HEK293T (cell line): ENCODE measurements at regions not wholly inside any gene's neighbourhood (a gene's known extent, or its start where the extent isn't known, plus 50 kb on each side); places are given as distances from the start of the nearest gene placed in this dataset.

Source experiments
- CTCF ChIA-PET: fragments of 350-600 bp; formaldehyde crosslinking; extraction: SDS; loops from one replicate; lab custom pipeline; 2021; ENCODE audit warnings: antibody characterized with exemption, inconsistent platforms; lab: Yijun Ruan, JAX
- POLR2A ChIA-PET: fragments of 350-600 bp; formaldehyde crosslinking; extraction: SDS; loops from one replicate; lab custom pipeline; 2020; ENCODE audit warnings: antibody characterized with exemption, inconsistent platforms; lab: Yijun Ruan, JAX
- DNase-seq: peaks from one replicate; pipeline ENCODE4 v3.0.0; 2012; ENCODE audit warnings: mixed read lengths; ENCODE audit errors: extremely low spot score
- ARNT ChIP-seq: fragments of 450-650 bp; IDR thresholded peaks from 2 replicates; pipeline ENCODE4 v1.6.1; 2017; ENCODE audit warnings: mild to moderate bottlenecking
- BHLHE40 ChIP-seq: fragments of 450-650 bp; IDR thresholded peaks from 2 replicates; pipeline ENCODE4 v1.6.1; 2016; ENCODE audit warnings: mild to moderate bottlenecking, moderate library complexity, borderline replicate concordance
- CTBP1 ChIP-seq: fragments of 450-650 bp; IDR thresholded peaks from 2 replicates; pipeline ENCODE4 v1.6.1; 2016; ENCODE audit warnings: borderline replicate concordance
- ELF4 ChIP-seq: fragments of 450-650 bp; IDR thresholded peaks from 2 replicates; pipeline ENCODE4 v1.6.1; 2017; ENCODE audit warnings: antibody characterized with exemption
- FOXA1 ChIP-seq: fragments of 450-650 bp; IDR thresholded peaks from 2 replicates; pipeline ENCODE4 v1.6.1; 2016; ENCODE audit warnings: mild to moderate bottlenecking
- FOXK2 ChIP-seq: fragments of 450-650 bp; IDR thresholded peaks from 2 replicates; pipeline ENCODE4 v1.6.1; 2016; ENCODE audit warnings: mild to moderate bottlenecking
- FOXM1 ChIP-seq: fragments of 450-650 bp; IDR thresholded peaks from 2 replicates; pipeline ENCODE4 v1.6.1; 2017; ENCODE audit warnings: mild to moderate bottlenecking, borderline replicate concordance
- HDGF ChIP-seq: fragments of 450-650 bp; IDR thresholded peaks from 2 replicates; pipeline ENCODE4 v1.6.1; 2017; ENCODE audit warnings: antibody characterized with exemption, borderline replicate concordance
- L3MBTL2 ChIP-seq: fragments of 450-650 bp; conservative IDR thresholded peaks from 2 replicates; pipeline ENCODE4 v1.6.1; 2016; ENCODE audit warnings: mild to moderate bottlenecking
- LEF1 ChIP-seq: fragments of 450-650 bp; IDR thresholded peaks from 2 replicates; pipeline ENCODE4 v1.6.1; 2017; ENCODE audit warnings: mild to moderate bottlenecking, borderline replicate concordance
- NFRKB ChIP-seq: fragments of 450-650 bp; IDR thresholded peaks from 2 replicates; pipeline ENCODE4 v1.6.1; 2016; ENCODE audit warnings: mild to moderate bottlenecking, moderate library complexity
- SP1 ChIP-seq: fragments of 450-650 bp; IDR thresholded peaks from 2 replicates; pipeline ENCODE4 v1.6.1; 2017
- SUZ12 ChIP-seq: fragments of 450-650 bp; IDR thresholded peaks from 2 replicates; pipeline ENCODE4 v1.6.1; 2016; ENCODE audit warnings: mild to moderate bottlenecking
- TARDBP ChIP-seq: fragments of 450-650 bp; IDR thresholded peaks from 2 replicates; pipeline ENCODE4 v1.6.1; 2016
- ZNF384 ChIP-seq: fragments of 450-650 bp; IDR thresholded peaks from 2 replicates; pipeline ENCODE4 v1.6.1; 2016
- TF ChIP-seq, protein P1 (sequence below): fragments of 450-650 bp; IDR thresholded peaks from 2 replicates; pipeline ENCODE4 v1.6.1; 2016

DNA sequence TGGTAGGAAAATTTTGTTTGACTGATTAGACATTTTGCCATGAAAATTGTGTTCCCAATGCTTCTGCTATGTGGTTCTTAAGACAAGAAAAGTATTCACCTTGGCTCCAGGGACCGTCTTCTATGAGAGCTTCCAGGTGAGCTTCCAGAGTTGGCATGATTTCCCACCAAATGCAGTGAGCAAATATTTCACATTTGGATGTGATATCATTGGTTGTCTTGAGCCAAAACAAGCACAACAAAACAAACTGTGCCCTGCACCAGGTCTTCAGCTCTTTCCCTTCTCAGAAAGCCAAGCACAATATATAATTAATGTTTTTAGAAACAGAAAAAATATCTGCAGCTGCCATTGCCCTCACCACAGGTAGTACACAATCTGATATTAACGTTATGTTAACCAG is 1009.0 kb downstream of the PLA2G4A start:
- CTCF ChIA-PET: no interaction called here
- TF ChIP-seq BHLHE40 (no peak), ELF4 (no peak), ZNF384 (no peak), TARDBP (no peak), FOXK2 (no peak), NFRKB (no peak), HDGF (no peak), CTBP1 (no peak), FOXM1 (no peak), SUZ12 (no peak), ARNT (no peak), L3MBTL2 (no peak)
- TF ChIP-seq, protein P1, sequence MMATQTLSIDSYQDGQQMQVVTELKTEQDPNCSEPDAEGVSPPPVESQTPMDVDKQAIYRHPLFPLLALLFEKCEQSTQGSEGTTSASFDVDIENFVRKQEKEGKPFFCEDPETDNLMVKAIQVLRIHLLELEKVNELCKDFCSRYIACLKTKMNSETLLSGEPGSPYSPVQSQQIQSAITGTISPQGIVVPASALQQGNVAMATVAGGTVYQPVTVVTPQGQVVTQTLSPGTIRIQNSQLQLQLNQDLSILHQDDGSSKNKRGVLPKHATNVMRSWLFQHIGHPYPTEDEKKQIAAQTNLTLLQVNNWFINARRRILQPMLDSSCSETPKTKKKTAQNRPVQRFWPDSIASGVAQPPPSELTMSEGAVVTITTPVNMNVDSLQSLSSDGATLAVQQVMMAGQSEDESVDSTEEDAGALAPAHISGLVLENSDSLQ: no peak
- POLR2A ChIA-PET: no interaction called here
- DNase-seq: no peak

DNA sequence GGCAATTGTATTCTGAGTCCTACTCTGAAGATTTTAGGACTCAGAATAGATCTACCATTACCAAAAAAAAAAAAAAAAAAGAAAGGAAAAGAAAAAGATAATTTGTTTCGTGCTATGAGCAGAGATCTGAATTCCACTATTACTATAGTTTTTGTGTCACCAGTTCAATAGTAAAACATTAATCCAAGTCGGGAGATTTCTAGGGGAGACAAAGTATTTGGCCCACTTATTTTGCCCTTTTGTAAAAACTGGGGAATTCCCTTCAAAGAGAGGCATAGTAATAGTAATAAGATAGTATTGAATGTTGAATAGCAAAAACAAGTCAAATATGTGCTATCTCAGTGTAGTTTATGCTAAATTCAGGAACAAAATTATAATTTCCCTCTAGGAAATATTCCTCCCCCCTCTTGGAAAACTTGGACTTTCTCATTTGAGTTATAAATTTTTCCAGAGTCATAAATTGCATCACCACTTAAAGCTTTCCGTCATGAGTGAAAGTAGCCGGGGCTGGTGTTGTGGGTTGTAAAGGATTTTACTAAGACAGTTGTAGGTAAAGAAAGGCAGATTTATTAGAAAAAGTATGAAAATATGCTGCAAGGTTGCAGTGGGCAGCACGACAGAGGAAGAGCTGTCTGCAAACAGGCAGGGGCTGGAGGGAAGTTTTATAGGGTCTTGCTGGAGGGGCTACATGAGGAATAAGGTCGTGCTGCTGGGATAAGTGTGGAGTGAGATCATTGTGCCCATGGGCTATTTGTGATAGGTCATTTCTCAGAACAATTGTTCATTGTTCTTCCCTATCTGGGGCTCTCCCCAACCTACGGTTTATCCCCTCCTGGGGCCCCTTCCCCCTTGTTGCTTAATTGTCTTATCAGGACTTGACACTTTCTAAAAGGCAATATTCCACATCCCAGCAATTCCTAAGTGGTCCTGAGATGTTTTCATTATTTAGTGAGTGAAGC is 1009.9 kb downstream of the PLA2G4A start:
- TF ChIP-seq FOXA1 (no peak), NFRKB (no peak), L3MBTL2 (no peak), ZNF384 (no peak), BHLHE40 (no peak), LEF1 (no peak)
- no peak for DNase-seq
- POLR2A ChIA-PET: no interaction called here
- CTCF ChIA-PET: no interaction called here

DNA sequence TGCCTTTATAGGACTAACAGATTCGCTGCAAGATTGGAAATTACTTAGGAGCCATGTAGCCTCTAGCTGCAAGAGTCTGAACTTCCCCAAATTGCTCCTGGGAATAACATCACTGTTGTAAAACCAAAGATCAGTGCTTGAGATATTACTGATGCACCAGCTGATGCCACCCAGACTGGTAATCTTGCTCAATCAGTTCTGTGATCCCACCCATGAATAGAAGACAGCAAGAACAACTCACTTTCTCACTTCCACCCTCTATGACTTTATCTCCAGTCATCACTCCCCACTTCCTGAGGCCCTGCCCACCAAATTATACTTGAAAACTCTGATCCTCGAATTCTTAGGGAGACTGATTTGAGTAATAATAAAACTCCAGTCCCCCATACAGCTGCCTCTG is 1011.1 kb downstream of the PLA2G4A start:
- no peak for DNase-seq
- ChIA-PET CTCF (no interaction called here), POLR2A (no interaction called here)
- TF ChIP-seq FOXK2 (no peak), ZNF384 (no peak), HDGF (no peak), BHLHE40 (no peak), LEF1 (no peak), L3MBTL2 (no peak), TARDBP (no peak)

DNA sequence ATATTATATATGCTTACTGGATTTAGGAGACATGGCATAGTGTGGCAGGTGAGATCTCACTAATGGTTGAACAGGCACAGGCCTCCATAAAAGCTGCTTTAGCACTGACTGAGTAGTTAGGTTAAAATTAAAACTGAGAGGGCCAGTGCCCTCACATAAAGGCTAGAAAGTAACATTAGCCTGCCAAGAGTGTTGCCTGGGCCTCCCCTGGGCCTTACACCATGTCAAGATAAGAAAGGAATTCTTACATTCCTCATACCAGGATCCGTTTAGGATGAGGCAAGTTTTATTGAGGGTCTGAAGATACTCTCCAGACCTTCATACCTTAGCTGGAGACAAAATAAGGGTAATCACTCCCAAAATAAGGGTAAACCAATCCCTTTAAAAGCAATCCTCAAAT is 1011.8 kb downstream of the PLA2G4A start:
- no peak for TF ChIP-seq SUZ12
- TF ChIP-seq FOXM1: no peak
- TF ChIP-seq LEF1: no peak
- TF ChIP-seq, protein P1: no peak
- no peak for TF ChIP-seq CTBP1
- TF ChIP-seq ARNT: no peak
- DNase-seq: no peak
- POLR2A ChIA-PET: no interaction called here
- CTCF ChIA-PET: no interaction called here

DNA sequence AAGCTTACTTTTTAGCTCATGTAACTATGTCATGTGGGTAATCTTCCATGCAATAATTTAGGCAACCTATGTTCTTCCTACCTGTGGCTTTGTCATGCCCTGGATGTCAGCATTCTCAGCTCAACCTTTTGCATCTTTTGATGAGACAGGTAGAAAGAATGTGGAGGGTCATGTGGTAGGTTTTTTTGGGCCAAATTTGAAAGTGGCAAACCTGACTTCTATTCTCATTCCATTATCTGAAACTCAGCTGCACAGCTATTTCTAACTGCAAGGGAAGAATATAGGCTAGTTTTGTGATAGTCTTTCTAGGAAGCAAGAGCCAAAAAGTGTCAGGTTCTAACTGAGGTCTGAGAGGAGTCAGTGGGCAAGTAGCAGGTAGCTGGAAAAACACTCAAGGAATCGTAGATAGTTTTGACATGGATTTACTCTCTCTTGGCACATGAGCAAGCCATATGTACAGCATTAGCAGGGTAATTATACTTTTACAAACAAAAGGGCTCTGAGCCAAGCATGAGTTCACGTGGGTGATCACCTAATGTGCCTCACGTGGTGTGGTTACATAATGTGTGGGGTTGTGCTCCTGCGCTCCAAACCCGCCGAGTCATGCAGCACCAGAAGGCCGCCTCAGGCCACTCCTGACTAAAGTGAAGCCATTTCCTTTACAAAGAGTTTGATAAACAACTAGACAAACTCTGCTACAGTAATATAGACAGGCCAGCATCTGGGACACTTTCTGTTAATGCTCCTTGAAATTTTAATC is 1013.8 kb downstream of the PLA2G4A start:
- ChIA-PET POLR2A (no interaction called here), CTCF (no interaction called here)
- TF ChIP-seq TARDBP: no peak
- no peak for TF ChIP-seq FOXK2
- no peak for TF ChIP-seq NFRKB
- TF ChIP-seq BHLHE40: no peak
- TF ChIP-seq ARNT: no peak
- no peak for TF ChIP-seq LEF1
- no peak for TF ChIP-seq ZNF384
- TF ChIP-seq, protein P1: no peak
- no peak for DNase-seq

DNA sequence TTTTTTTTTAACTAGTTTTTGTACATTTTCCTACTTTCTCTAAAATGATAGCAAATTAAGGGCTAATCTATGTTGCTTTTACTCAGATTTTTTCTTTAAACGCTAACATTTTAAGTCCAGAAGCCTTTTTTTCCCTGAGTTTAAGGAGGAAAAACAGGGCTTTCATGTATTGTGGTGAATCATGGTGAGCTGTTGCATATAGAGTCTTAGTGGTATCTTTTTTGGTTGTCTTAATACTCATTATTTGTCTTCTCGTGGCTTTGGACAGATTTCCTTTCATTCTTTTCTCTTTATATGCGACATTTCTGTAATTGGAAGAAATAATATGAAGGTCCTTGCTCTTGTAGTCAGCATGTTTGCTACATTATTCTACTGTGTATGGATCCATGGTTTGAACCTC is 1015.6 kb downstream of the PLA2G4A start:
- DNase-seq: no peak
- ChIA-PET POLR2A (no interaction called here), CTCF (no interaction called here)
- TF ChIP-seq NFRKB: no peak
- no peak for TF ChIP-seq ELF4
- TF ChIP-seq ZNF384: no peak
- TF ChIP-seq FOXA1: no peak
- TF ChIP-seq SP1: no peak
- TF ChIP-seq BHLHE40: no peak
- TF ChIP-seq, protein P1: no peak
- TF ChIP-seq HDGF: no peak
- no peak for TF ChIP-seq CTBP1
- TF ChIP-seq SUZ12: no peak
